HG03460 (cell line): ENCODE measurements at regions not wholly inside any gene's neighbourhood (a gene's known extent, or its start where the extent isn't known, plus 50 kb on each side); places are given as distances from the start of the nearest gene placed in this dataset.
A peak's percentile ranks its signal among the peaks of the same experiment; 100 is the strongest.
"Not testable (repeated sequence)": the region's sequence is repeated elsewhere in the genome, so short reads cannot be mapped to it uniquely, and the experiment has no call there.

ENCODE experiments used
- ATAC-seq: cut with Tn5 transposase; IDR thresholded peaks from one replicate; pipeline ENCODE4 v1.9.1; 2021; ENCODE audit not compliant: unreplicated experiment

- ATAC-seq: no peak
These were observed 157.5 kb upstream of the PDE1C start for GRCh38 chr7:32227746-32228145.

- no peak for ATAC-seq
These were observed 154.1 kb upstream of the PDE1C start for GRCh38 chr7:32224276-32224675.

GRCh38 chr7:32223721-32224120, 153.5 kb upstream of the PDE1C start:
- ATAC-seq: no peak

GRCh38 chr7:32223071-32223650, 153.0 kb upstream of the PDE1C start:
- no peak for ATAC-seq

- ATAC-seq: no peak
These were observed 152.2 kb upstream of the PDE1C start for GRCh38 chr7:32222251-32222900.

GRCh38 chr7:32221736-32222135, 151.5 kb upstream of the PDE1C start:
- no peak for ATAC-seq

GRCh38 chr7:32221056-32221455, 150.8 kb upstream of the PDE1C start:
- no peak for ATAC-seq

- ATAC-seq: not testable (repeated sequence)
These were observed 149.6 kb upstream of the PDE1C start for GRCh38 chr7:32219831-32220230.

- no peak for ATAC-seq
These were observed 149.2 kb upstream of the PDE1C start for GRCh38 chr7:32219416-32219815.

- ATAC-seq: no peak
These were observed 148.6 kb upstream of the PDE1C start for GRCh38 chr7:32218741-32219288.

- ATAC-seq: no peak
These were observed 147.9 kb upstream of the PDE1C start for GRCh38 chr7:32218154-32218467.

- ATAC-seq: no peak
These were observed 147.3 kb upstream of the PDE1C start for GRCh38 chr7:32217341-32218153.

GRCh38 chr7:32216759-32217158, 146.6 kb upstream of the PDE1C start:
- ATAC-seq: no peak

- ATAC-seq: no peak
These were observed 145.5 kb upstream of the PDE1C start for GRCh38 chr7:32215697-32216096.

GRCh38 chr7:32214913-32215312, 144.7 kb upstream of the PDE1C start:
- ATAC-seq: no peak

- no peak for ATAC-seq
These were observed 142.1 kb upstream of the PDE1C start for GRCh38 chr7:32212321-32212720.

GRCh38 chr7:32206987-32207386, 136.8 kb upstream of the PDE1C start:
- no peak for ATAC-seq

- no peak for ATAC-seq
These were observed 136.3 kb upstream of the PDE1C start for GRCh38 chr7:32206488-32206887.

- ATAC-seq: not testable (repeated sequence)
These were observed 135.2 kb upstream of the PDE1C start for GRCh38 chr7:32205298-32205824.

GRCh38 chr7:32204361-32205018, 134.3 kb upstream of the PDE1C start:
- ATAC-seq: peak; percentile 58

GRCh38 chr7:32200646-32201045, 130.4 kb upstream of the PDE1C start:
- ATAC-seq: no peak
